GM18519 (cell line): ENCODE measurements at regions not wholly inside any gene's neighbourhood (a gene's known extent, or its start where the extent isn't known, plus 50 kb on each side); places are given as distances from the start of the nearest gene placed in this dataset.

ENCODE experiments used
- ATAC-seq: cut with Tn5 transposase; IDR thresholded peaks from one replicate; pipeline ENCODE4 v1.9.1; 2021; ENCODE audit warnings: mild to moderate bottlenecking, moderate library complexity; ENCODE audit not compliant: unreplicated experiment, low FRiP score

DNA sequence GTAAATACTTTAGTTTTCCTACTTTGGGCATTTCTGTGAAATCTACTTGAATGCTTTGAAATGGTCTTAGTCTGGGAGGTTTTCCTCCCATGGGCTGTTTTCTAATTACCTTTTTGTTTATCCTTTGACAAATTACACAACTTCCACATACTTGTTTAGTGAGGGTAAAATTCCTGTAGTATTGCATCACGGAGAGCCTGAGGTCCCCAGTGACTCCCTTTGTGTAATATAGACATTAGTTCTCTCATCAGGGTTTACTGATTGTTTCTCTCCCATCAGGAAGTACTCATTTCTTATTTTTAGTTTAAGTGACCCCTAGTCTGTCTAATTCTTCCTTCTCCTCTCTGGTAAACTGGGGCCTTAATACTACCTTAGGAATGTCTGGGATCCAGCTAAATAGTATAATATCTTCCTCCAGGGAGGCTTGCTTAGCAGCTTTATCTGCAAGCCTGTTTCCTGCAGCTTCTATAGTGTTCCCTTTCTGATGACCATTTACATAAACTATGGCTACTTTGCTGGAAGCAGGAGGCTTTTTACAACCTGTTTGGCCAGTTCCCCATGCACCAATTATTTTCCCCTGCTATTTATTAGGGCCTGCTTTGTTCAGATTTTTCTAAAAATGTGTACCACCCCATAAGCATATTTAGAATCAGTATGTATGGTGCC is 87.2 kb upstream of the XCR1 start:
- ATAC-seq = no peak

DNA sequence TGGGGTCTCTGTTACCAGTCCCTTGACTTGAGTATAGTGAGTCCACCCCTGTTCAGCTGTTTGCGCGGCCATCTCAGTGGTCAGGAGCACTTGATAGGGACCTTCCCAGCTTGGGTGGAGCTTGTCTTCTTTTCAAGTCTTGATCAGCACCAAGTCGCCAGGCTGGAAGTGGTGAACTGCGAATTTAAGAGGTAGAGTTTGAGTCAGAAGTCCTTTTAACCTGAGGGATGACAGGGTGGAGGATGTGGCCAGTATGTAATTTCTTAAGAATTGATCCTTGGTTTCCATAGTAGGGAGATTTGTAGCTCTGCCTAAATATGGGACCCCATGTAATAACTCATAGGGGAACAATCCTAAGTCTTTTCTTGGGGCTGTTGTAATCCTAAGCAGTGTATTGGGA is 86.3 kb upstream of the XCR1 start:
- no peak for ATAC-seq

DNA sequence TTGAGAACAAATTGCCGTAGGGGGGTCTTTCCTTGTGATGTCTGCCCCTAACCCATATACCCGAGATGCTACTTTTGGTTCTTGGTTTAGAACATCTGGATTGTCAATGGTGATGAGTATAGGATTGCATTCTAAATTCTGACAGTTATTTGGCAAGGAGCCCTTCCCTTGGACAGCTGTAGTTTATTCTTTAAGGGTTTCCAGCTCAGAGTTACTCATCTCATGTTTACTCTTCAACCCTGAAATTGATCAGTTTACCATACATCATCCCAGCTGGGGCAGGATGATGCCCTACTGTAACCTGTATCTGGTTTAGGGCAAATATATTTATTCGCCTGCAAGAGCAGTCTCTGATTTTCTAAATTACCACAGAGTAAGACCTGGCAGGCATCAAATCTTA is 85.7 kb upstream of the XCR1 start:
- no peak for ATAC-seq

DNA sequence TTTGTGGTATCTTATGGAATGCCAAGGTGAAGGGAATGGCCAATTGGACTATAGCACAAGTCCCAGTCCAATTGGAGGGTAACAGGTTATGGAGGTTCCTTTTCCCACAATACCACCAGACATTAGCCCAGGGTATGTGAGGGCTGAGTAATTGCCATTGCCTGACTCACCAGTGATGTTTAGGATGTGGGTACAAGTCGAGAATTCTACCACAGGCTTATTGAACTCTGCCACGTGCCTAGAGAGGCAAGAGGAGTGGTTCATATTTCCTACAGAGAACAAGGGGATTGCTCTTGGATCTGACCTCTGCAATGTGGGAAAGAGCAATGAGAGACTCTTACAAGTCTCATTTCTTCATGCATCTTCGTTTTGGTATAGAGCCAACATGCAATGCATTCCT is 85.0 kb upstream of the XCR1 start:
- no peak for ATAC-seq

DNA sequence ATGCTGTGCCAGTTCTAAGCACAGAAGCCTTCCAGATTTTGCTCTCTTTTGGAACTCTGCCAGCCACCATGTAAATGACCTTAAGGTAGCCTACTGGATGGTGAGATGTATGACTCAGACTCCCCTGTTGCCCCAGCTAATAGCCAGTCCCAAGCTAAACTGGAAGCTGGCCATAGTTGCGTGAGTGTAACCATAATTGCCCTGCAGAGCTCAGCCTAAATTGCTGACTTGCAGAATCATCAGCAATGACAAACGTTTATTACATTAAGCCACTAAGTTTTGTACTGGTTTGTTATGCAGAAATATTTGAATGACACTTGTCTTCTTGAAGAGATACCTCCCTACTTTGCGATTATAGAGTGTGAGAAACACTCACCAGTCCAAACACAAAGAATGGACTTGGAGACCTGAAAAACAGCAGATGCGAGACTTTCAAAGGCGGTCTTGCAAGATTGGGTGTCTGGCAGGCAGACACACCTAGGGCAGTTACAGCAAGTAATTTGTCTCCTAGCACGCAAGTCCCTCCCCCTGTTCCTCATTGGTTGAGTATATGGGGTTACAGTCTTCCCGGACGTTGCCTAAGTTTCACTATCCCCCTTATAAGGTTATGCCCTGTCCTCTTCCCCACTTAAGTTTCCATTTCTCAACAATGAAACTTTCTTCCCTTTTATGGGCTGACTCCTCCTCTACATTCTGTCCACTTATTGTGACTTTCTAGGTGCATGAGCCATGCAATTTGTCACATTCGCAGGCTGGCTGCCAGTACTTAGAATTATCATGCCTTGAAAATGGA is 83.6 kb upstream of the XCR1 start:
- peak; percentile 69 for ATAC-seq

DNA sequence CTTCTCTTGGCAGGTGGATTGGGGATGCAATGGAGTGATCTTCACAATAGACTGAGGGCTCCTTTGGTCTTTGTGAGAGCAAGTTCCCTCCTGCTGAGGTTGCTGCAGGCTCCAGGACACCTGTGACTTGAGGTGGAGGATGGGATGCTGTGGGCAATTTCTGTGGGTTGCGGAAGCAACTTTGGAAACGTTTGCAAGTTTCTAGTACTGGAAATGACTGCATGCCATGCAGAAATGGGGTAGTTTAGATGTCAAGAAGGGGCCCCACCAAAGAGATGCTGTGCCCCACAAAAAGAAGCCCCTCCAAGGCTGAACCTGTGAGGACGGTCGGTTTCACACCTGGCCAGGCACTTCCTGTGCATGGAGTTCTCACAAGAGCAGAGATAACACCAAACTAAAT is 80.4 kb upstream of the XCR1 start:
- no peak for ATAC-seq

DNA sequence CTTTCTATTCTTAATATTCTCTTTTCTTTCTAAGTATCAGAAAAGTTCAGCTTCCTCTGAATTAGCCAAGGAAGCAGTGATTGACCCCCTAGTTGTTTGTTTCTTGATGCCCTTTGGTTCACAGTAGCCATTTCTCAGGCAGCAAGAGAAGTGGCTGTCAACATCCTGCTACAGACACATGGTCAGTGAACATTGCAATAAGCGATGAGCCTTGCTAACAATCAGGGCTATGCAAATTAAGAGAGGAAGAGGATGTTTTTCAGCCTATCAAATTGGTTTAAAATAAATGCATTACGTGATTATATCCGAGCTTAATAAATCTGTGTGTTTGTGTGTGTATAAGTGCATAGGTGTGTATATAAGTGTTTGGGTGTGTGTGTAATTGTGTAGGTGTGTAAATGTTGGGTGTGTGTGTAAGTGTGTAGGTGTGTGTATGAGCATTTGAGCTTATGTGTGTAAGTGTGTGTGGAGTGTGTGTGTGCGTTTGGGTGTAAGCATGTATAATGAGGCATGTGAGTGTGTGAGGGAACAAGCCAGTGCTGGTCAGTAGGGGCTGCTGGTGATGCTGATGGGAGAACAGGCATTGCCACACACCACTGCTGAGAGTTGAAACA is 78.1 kb upstream of the XCR1 start:
- no peak for ATAC-seq

DNA sequence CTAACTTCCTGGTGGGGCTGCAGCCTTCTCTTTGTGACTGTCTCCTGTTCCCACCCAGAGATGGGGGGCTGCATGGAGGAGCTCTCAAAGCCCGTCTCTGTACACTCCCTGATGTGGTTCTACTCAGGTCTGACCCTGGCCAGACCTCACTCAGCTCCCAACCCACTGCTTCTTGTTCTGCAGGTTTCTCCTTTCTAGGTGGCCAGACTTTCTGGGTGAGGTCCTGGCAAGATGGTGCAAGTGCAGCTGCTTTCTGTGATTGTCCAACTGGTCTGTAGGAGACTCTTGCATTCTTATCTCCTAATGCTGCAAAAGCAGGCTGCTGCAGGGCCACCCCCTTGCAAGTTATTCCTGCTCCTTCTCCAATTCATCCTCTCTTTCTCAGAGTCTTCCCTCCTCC is 77.4 kb upstream of the XCR1 start:
- no peak for ATAC-seq

DNA sequence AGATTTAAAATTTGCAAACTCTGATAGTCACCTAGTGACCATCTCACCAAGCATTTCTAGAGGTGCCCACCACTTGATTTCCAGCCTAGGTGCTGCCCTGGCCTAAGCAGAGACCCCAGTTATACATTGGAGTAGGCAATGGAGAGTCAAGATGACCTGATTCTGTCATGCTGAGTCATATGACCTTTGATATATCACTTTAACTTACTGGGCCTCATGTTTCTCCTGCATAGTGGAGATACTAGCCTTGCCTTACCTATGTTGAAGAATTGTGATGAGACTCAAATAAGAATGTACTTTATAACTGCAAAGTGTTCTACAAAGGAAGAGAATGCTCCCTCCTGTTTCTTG is 75.5 kb upstream of the XCR1 start:
- no peak for ATAC-seq

DNA sequence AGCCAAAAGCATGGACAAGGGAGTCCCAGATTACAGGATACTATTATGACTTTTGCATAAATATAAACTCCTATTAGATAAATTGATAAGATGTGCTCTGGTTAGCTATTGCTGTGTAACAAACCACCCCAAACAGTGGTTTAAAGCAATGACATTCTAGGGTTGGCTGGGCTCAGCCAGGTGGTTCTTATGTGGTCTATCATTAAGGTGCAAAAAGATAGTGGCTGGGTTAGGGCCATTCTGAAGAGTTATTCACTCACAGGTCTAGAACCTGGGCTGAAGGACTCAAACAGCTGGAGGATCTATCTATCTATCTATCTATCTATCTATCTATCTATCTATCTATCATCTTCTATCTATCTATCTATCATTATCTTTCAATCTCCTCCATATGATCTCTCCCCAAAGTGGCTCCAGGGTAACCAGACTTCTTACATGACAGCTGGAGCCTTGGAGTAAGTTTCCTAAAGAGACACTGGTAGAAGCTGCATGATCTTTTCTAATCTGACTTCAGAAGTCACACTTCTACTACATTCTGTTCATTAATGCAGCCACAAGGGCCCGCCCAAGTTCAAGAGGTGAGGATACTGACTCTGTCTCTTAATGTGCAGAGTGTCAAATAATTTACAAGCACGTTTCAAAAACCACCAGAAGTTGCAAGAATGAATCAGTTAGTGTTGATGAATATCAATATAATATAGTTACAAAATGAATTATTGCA is 74.9 kb upstream of the XCR1 start:
- no peak for ATAC-seq

DNA sequence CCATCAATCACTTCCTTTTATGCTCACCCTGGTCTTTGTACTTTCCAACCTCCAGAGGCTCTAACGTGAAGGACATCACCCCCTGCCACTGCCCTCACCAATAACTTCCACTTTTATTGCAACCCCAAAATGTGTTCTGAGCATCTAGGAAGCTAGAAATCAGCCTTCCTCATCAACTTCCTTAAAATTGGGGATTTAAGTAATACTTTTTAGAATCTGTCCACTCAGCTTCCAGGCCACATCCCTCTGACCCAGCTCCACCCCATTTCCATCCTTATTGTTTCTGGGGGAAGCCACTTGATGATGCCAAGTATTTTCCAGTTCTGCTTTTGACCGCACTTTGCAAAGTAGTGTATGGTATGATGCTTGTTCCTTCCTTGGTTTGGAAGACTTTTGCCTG is 73.5 kb upstream of the XCR1 start:
- no peak for ATAC-seq

DNA sequence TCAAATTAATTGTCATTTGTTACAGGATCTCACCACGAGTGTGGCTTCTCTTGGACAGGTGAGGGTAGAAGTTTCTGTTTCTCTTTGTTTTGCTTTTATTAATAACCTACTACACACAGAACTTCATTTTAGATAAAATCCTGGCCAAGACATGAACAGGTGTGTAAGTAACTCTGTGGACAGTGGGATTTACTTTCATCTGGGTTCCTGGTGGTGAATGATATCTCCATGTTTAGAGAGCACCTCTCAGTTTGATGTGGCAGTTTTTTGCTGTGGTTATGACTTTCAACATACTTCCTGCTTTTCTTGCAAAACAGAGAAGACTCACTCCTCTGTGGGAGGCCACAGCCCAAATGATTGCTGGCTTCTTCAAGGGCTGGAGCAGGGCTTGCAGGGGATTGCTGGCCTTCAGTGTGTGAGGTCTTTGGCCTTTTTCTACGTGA is 71.1 kb upstream of the XCR1 start:
- no peak for ATAC-seq

DNA sequence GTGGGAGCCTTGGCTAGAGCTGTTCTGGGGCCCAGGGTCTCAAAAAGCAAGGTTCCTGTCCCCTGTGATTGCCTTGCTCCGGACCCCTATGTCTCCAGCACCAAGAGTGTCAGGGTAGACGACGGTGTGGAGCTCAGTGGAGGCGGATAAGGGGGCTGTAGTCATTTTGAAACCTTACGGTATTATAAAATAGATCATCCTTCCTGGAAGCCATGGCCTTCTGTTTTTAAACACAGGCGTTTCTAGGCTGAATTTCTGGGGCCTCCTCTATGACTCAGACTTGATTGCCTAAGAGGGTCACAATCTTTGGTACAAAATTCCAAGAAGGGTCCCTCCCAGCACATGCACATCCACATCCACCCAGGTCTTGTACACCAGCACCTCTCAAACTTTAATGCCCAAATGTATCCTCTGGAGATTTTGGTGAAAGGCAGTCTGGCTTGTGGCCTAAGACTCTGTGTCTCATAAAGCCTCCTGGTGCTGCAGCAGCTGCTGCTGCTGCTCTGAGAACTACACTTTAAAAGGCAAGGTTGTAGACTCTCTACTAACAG is 70.5 kb upstream of the XCR1 start:
- ATAC-seq = no peak

DNA sequence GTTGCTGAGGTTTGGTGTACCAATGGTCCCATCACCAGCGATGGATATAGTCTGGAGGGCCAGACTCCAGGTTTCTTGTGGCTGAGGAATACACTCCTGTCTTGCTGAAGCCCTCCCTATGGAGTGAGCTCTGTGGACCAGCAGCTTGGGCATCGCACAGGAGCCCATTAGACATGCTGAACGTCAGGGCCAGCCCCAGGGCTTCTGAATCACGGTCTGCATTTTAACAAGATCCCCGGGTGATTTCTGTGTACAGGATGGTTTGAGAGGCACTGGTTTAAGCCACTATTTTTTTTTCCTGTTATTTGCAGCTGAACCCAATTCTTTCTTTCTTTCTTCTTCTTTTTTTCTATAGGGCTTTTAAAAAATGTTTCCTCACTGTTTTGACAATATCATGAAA is 69.5 kb upstream of the XCR1 start:
- no peak for ATAC-seq

DNA sequence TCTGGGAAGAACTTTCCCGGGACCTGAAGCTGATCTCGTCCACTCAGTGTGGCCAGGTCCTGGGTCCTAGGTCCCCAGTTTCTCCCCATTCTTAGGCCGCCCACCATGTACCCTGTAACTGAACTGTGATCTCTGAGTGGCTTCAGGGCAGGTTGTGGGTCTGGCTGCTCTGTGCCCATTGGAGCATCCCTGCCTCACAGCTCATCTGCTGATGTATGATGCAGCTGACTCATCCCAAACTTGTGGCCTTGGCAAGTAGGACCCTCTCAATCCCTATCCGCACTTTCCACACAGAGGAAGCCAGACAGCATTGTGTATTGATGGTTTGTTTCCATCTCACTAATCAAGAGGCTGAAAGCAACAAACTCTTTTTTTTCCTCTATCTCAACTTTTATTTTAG is 69.1 kb upstream of the XCR1 start:
- no peak for ATAC-seq

DNA sequence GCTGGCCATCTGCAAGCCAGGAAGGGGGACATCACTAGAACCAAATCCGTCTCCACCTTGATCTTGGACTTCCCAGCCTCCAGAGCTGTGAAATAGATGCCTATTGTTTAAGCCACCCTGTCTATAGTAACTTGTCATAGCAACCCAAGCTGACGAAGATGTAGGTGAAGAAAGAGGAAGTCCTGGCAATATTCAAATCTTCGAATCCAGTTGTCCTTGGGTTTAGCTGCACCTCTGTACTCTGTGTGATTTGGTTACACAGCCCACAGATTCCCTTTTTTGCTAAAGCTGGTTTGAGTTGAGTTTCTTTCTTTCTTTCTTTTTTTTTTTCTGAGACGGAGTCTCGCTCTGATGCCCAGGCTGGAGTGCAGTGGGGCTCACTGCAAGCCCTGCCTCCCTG is 68.0 kb upstream of the XCR1 start:
- ATAC-seq = peak; percentile 54

DNA sequence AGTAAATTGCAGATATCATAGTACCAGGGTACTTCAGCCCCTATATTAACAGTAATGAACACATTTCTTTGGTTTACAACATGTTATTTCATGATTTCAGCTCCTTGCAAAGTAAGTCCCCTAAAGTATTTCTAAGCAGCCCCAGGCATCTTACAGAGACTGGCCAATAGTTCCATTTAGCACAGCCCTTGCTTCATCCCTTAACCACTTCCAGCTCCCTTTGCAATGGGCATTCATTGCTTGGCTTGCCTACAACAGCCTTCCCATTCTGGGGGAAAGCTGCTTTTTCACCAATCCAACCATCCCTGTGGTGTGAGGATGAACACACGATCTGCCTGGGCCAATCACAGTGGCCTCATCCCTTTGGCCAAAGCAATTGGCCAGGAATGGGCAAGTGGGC is 67.2 kb upstream of the XCR1 start:
- no peak for ATAC-seq

DNA sequence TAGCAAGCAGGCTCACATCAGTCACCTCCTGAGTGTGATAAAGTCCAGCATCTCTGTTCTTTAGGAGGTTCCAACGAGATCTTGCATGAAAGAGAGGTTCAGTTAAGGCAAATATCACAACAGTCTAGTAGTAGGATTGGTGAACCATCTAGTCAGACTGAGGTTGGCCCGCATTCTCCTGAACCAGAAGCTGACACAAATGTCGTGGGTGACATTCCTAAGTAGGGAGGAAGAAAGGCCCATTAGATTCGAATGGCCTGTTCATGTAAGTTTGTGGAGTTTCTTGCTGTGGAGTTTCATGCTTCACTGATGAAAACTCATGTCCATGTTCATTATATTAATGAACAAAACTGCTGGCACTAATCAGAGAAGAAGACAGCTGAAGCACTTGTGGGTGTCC is 66.7 kb upstream of the XCR1 start:
- ATAC-seq = no peak

DNA sequence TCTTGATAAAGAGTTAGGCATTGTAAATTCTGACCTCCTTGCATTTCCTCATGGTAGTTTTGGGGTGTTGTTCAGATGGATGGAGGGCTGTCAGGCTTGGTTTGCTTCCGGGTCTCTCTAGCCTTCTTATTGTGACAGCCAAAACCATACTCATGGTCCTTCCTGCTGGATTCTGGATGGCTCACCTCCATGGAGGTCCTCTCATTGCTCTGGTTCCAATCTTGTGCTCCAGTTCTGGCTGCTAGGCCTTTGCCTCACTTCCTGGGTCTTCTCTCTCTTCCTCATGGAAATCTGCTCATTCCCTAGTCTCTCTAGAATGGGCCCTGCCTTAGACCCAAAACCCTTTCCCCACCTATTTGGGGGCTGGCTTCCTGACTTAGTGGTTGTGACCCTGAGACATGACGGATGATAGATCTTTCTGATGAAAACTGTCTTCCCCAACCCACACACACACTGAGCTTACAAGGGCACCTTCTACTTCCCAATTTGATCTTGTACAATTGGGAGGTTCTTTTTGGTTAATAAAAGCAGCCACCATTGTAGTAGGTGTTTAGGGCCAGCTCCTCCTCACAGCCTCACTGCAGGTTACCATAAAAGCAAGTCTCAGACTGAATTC is 66.2 kb upstream of the XCR1 start:
- no peak for ATAC-seq

DNA sequence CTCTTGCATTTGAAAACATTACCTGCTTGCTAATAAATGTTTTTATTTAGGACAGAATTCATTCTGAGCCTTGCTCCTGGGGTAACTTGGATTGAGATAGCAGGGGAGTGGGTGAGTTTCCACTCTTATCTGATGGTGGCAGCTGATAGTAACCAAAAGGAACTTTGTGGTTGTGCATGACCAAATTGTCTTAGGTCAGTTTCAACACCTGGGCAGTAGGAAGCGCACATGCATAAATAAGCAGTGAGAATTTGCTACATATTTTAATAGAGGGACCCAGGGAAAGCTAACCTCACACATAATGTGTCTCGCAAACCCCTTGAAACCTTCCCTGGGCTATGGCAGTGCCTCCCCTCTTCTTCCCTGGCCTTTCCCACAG is 65.4 kb upstream of the XCR1 start:
- ATAC-seq = no peak
